ENCODE measurements at regions not wholly inside any gene's neighbourhood (a gene's known extent, or its start where the extent isn't known, plus 50 kb on each side); places are given as distances from the start of the nearest gene placed in this dataset.

- H3K27ac Mint-ChIP-seq (ENCODE audit: unreplicated experiment): no peak overlapping the region
- H3K4me3 Mint-ChIP-seq: no peak overlapping the region
- peaks cover 11% of the 10 kb centered on the region for H3K27me3 Mint-ChIP-seq (ENCODE audit: low read depth)
- H3K4me1 Mint-ChIP-seq: no peaks in the 10 kb centered on the region
- no peak for DNase-seq (ENCODE audit: low read depth, low spot score)
- no peak for TF ChIP-seq CTCF (conservative IDR thresholded peaks at IDR 0.05)
- peaks cover 3% of the 10 kb centered on the region for H3K36me3 Mint-ChIP-seq (ENCODE audit: low read depth)
- no peaks in the 10 kb centered on the region for H3K9me3 Mint-ChIP-seq
Observed at GRCh38 chr14:61847861-61848260, 85.6 kb downstream of the SNAPC1 start.

GRCh38 chr14:61854898-61855297 is 92.7 kb downstream of the SNAPC1 start:
- H3K27ac Mint-ChIP-seq (ENCODE audit: unreplicated experiment): no peak overlapping the region
- H3K9me3 Mint-ChIP-seq: peaks cover 3% of the 10 kb centered on the region
- no peak for DNase-seq (ENCODE audit: low read depth, low spot score)
- TF ChIP-seq CTCF (conservative IDR thresholded peaks at IDR 0.05): no peak
- no peaks in the 10 kb centered on the region for H3K4me1 Mint-ChIP-seq
- no peak overlapping the region for H3K4me3 Mint-ChIP-seq
- H3K36me3 Mint-ChIP-seq (ENCODE audit: low read depth): peaks cover 3% of the 10 kb centered on the region
- no peaks in the 10 kb centered on the region for H3K27me3 Mint-ChIP-seq (ENCODE audit: low read depth)

GRCh38 chr14:61860294-61860918 is 98.2 kb downstream of the SNAPC1 start:
- Mint-ChIP-seq H3K27ac (ENCODE audit: unreplicated experiment) (no peak overlapping the region), H3K9me3 (peaks cover 3% of the 10 kb centered on the region), H3K4me3 (no peak overlapping the region), H3K27me3 (ENCODE audit: low read depth) (no peaks in the 10 kb centered on the region), H3K36me3 (ENCODE audit: low read depth) (no peaks in the 10 kb centered on the region), H3K4me1 (no peaks in the 10 kb centered on the region)
- peak; percentile 72 for TF ChIP-seq CTCF (conservative IDR thresholded peaks at IDR 0.05)
- DNase-seq (ENCODE audit: low read depth, low spot score): peak; percentile 40

- Mint-ChIP-seq H3K4me1 (no peaks in the 10 kb centered on the region), H3K36me3 (ENCODE audit: low read depth) (no peaks in the 10 kb centered on the region), H3K4me3 (no peak overlapping the region), H3K27ac (ENCODE audit: unreplicated experiment) (no peak overlapping the region), H3K27me3 (ENCODE audit: low read depth) (no peaks in the 10 kb centered on the region), H3K9me3 (peaks cover 3% of the 10 kb centered on the region)
- DNase-seq (ENCODE audit: low read depth, low spot score): no peak
- TF ChIP-seq CTCF (conservative IDR thresholded peaks at IDR 0.05): no peak
Observed at GRCh38 chr14:61861320-61861865, 99.2 kb downstream of the SNAPC1 start.

- Mint-ChIP-seq H3K9me3 (peaks cover 4% of the 10 kb centered on the region), H3K36me3 (ENCODE audit: low read depth) (peaks cover 2% of the 10 kb centered on the region), H3K4me1 (no peaks in the 10 kb centered on the region), H3K4me3 (no peak overlapping the region), H3K27me3 (ENCODE audit: low read depth) (no peaks in the 10 kb centered on the region), H3K27ac (ENCODE audit: unreplicated experiment) (no peak overlapping the region)
- no peak for TF ChIP-seq CTCF (conservative IDR thresholded peaks at IDR 0.05)
- no peak for DNase-seq (ENCODE audit: low read depth, low spot score)
Observed at GRCh38 chr14:61864329-61864898, 102.2 kb downstream of the SNAPC1 start.

All from neural crest cell (in vitro differentiated cells).